Nephron (organoid): ENCODE measurements at regions not wholly inside any gene's neighbourhood (a gene's known extent, or its start where the extent isn't known, plus 50 kb on each side); places are given as distances from the start of the nearest gene placed in this dataset.

ENCODE experiments used
- H3K27ac Mint-ChIP-seq, 3 experiments: 2 replicates each; pipeline ENCODE4 v1.8.0; 2020; ENCODE audit warnings: mixed read lengths in 3 of 3, mild to moderate bottlenecking in 2 of 3, moderate library complexity in 1 of 3
- H3K27me3 Mint-ChIP-seq: 2 replicates; pipeline ENCODE4 v1.8.0; 2021; ENCODE audit warnings: low read depth, mild to moderate bottlenecking, moderate library complexity, mixed read lengths
- H3K36me3 Mint-ChIP-seq: 2 replicates; pipeline ENCODE4 v1.8.0; 2020; ENCODE audit warnings: low read depth, mixed read lengths
- H3K4me1 Mint-ChIP-seq: 2 replicates; pipeline ENCODE4 v1.8.0; 2020; ENCODE audit warnings: mixed read lengths
- H3K4me3 Mint-ChIP-seq, 3 experiments: 2 replicates each; pipeline ENCODE4 v1.8.0; 2020; ENCODE audit warnings: mild to moderate bottlenecking in 3 of 3, mixed read lengths in 3 of 3, moderate library complexity in 2 of 3
- H3K9me3 Mint-ChIP-seq: 2 replicates; pipeline ENCODE4 v1.8.0; 2020; ENCODE audit warnings: mixed read lengths
- CTCF ChIP-seq, 3 experiments: fragments of 200-600 bp; sonication (generic); IDR thresholded peaks; one replicate each; pipeline ENCODE4 v1.5.0; 2021; ENCODE audit warnings: antibody characterized with exemption in 3 of 3; ENCODE audit not compliant: unreplicated experiment in 3 of 3

GRCh38 chr2:64327129-64327509, 126.8 kb upstream of the LGALSL start:
- Mint-ChIP-seq H3K27ac (no peak overlapping the region), H3K36me3 (no peaks in the 10 kb centered on the region), H3K4me3 (no peak overlapping the region), H3K27me3 (peaks cover 27% of the 10 kb centered on the region), H3K4me1 (peaks cover 39% of the 10 kb centered on the region), H3K9me3 (no peaks in the 10 kb centered on the region)
- no peak for TF ChIP-seq CTCF (IDR thresholded peaks at IDR 0.05; ENCODE audit: unreplicated experiment in 3 of 3)

GRCh38 chr2:64327510-64328414, 126.2 kb upstream of the LGALSL start:
- Mint-ChIP-seq H3K36me3 (no peaks in the 10 kb centered on the region), H3K27me3 (peaks cover 24% of the 10 kb centered on the region), H3K4me1 (peaks cover 40% of the 10 kb centered on the region), H3K9me3 (no peaks in the 10 kb centered on the region), H3K4me3 (no peak overlapping the region), H3K27ac (peak overlapping the region in 1 of 3 experiments; percentile 25)
- TF ChIP-seq CTCF (IDR thresholded peaks at IDR 0.05; ENCODE audit: unreplicated experiment in 3 of 3), result peak; percentile 35 to 36 (median 35)

- Mint-ChIP-seq H3K36me3 (no peaks in the 10 kb centered on the region), H3K4me3 (no peak overlapping the region), H3K27me3 (peaks cover 18% of the 10 kb centered on the region), H3K9me3 (no peaks in the 10 kb centered on the region), H3K4me1 (peaks cover 40% of the 10 kb centered on the region), H3K27ac (peak overlapping the region in 2 of 3 experiments; percentile 15 to 25)
- no peak for TF ChIP-seq CTCF (IDR thresholded peaks at IDR 0.05; ENCODE audit: unreplicated experiment in 3 of 3)
Measured at GRCh38 chr2:64328415-64328722, 125.6 kb upstream of the LGALSL start.

GRCh38 chr2:64328756-64329155, 125.2 kb upstream of the LGALSL start:
- H3K36me3 Mint-ChIP-seq, result no peaks in the 10 kb centered on the region
- no peak for TF ChIP-seq CTCF (IDR thresholded peaks at IDR 0.05; ENCODE audit: unreplicated experiment in 3 of 3)
- H3K4me3 Mint-ChIP-seq, result no peak overlapping the region
- H3K9me3 Mint-ChIP-seq, result no peaks in the 10 kb centered on the region
- peaks cover 15% of the 10 kb centered on the region for H3K27me3 Mint-ChIP-seq
- H3K27ac Mint-ChIP-seq, result peak overlapping the region in 1 of 3 experiments; percentile 15
- peaks cover 40% of the 10 kb centered on the region for H3K4me1 Mint-ChIP-seq

- TF ChIP-seq CTCF (IDR thresholded peaks at IDR 0.05; ENCODE audit: unreplicated experiment in 3 of 3), result no peak
- Mint-ChIP-seq H3K36me3 (no peaks in the 10 kb centered on the region), H3K27me3 (peaks cover 14% of the 10 kb centered on the region), H3K4me3 (no peak overlapping the region), H3K9me3 (no peaks in the 10 kb centered on the region), H3K27ac (peak overlapping the region; percentile 34 to 88 (median 76)), H3K4me1 (peaks cover 41% of the 10 kb centered on the region)
Measured at GRCh38 chr2:64329848-64330247, 124.1 kb upstream of the LGALSL start.
